ENCODE measurements at regions not wholly inside any gene's neighbourhood (a gene's known extent, or its start where the extent isn't known, plus 50 kb on each side); places are given as distances from the start of the nearest gene placed in this dataset.
"Not testable (repeated sequence)": the region's sequence is repeated elsewhere in the genome, so short reads cannot be mapped to it uniquely, and the experiment has no call there.

GRCh38 chr3:21235491-21235890 lies 515.5 kb downstream of the ZNF385D start:
- Histone ChIP-seq H3K4me3 (ENCODE audit: low read length) (no peak overlapping the region), H3K9ac (ENCODE audit: low read depth, low read length) (no peak overlapping the region), H3K27ac (ENCODE audit: low read length) (no peak overlapping the region), H3K9me3 (ENCODE audit: insufficient read depth, low read depth, low read length) (no peaks in the 10 kb centered on the region), H3K4me1 (ENCODE audit: insufficient read depth, low read length) (no peaks in the 10 kb centered on the region), H3K27me3 (ENCODE audit: insufficient read depth, low read length) (no peaks in the 10 kb centered on the region), H3K36me3 (ENCODE audit: insufficient read depth, low read depth, low read length) (no peaks in the 10 kb centered on the region)

- Histone ChIP-seq H3K27me3 (ENCODE audit: insufficient read depth, low read length) (no peaks in the 10 kb centered on the region), H3K9me3 (ENCODE audit: insufficient read depth, low read depth, low read length) (no peaks in the 10 kb centered on the region)
Observed at GRCh38 chr3:21234933-21235332, 516.1 kb downstream of the ZNF385D start.

DNA sequence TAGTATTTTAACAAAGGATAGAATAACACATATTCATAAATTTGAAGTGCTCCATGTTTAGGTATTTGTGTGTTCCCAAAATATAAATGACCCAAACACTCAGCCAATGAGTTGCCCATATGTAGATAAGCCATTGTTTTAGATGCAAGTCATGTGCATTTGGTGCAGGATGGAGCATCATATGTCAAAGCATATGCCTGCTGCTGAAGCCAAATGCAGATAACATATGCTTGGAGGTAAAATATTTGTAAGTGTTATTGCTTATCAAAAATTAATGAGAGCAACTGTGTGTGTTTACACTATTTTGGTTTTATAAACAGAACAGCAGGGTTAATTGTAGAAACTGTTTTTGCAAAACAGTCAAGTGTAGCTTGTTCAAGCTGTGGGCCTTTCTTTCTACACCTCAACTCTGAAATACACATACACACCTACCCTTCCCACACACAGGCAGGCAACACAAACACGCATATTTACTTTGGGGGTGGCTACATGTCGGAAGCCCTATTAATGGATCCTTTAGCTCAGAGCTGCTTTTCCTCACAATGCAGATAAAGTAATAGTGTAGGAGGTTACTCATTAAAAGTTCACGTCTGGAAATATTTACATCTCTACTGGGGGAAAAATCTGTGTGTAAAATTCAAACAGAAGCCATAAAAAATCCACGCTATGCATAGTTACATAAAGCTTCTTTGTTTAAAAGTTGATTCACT lies 521.4 kb downstream of the ZNF385D start:
- H3K4me3 ChIP-seq (ENCODE audit: low read length) = no peak overlapping the region
- H3K4me1 ChIP-seq (ENCODE audit: insufficient read depth, low read length) = no peaks in the 10 kb centered on the region
- no peak overlapping the region for H3K9ac ChIP-seq (ENCODE audit: low read depth, low read length)
- no peak overlapping the region for H3K27ac ChIP-seq (ENCODE audit: low read length)
- H3K36me3 ChIP-seq (ENCODE audit: insufficient read depth, low read depth, low read length) = no peaks in the 10 kb centered on the region
- H3K27me3 ChIP-seq (ENCODE audit: insufficient read depth, low read length) = peaks cover 10% of the 10 kb centered on the region; the same call in 1 of the 2 replicates
- H3K9me3 ChIP-seq (ENCODE audit: insufficient read depth, low read depth, low read length) = no peaks in the 10 kb centered on the region

More at GRCh38 chr3:21234933-21235332, 516.1 kb downstream of the ZNF385D start:
- no peaks in the 10 kb centered on the region for H3K36me3 ChIP-seq (ENCODE audit: insufficient read depth, low read depth, low read length)
- no peak overlapping the region for H3K4me3 ChIP-seq (ENCODE audit: low read length)
- H3K4me1 ChIP-seq (ENCODE audit: insufficient read depth, low read length) = no peaks in the 10 kb centered on the region
- H3K27ac ChIP-seq (ENCODE audit: low read length) = no peak overlapping the region
- no peak overlapping the region for H3K9ac ChIP-seq (ENCODE audit: low read depth, low read length)

- Histone ChIP-seq H3K9me3 (ENCODE audit: insufficient read depth, low read depth, low read length) (no peaks in the 10 kb centered on the region), H3K4me3 (ENCODE audit: low read length) (no peak overlapping the region), H3K27me3 (ENCODE audit: insufficient read depth, low read length) (peaks cover 38% of the 10 kb centered on the region), H3K27ac (ENCODE audit: low read length) (no peak overlapping the region), H3K36me3 (ENCODE audit: insufficient read depth, low read depth, low read length) (no peaks in the 10 kb centered on the region), H3K9ac (ENCODE audit: low read depth, low read length) (no peak overlapping the region), H3K4me1 (ENCODE audit: insufficient read depth, low read length) (peaks cover 9% of the 10 kb centered on the region; the same call in 1 of the 2 replicates)
Observed at GRCh38 chr3:21226086-21226485, 524.9 kb downstream of the ZNF385D start.

- H3K4me1 ChIP-seq (ENCODE audit: insufficient read depth, low read length) = peaks cover 9% of the 10 kb centered on the region; the same call in 1 of the 2 replicates
- H3K27me3 ChIP-seq (ENCODE audit: insufficient read depth, low read length) = peaks cover 38% of the 10 kb centered on the region
- H3K4me3 ChIP-seq (ENCODE audit: low read length) = no peak overlapping the region
- H3K9me3 ChIP-seq (ENCODE audit: insufficient read depth, low read depth, low read length) = no peaks in the 10 kb centered on the region
- no peak overlapping the region for H3K9ac ChIP-seq (ENCODE audit: low read depth, low read length)
- H3K36me3 ChIP-seq (ENCODE audit: insufficient read depth, low read depth, low read length) = no peaks in the 10 kb centered on the region
- H3K27ac ChIP-seq (ENCODE audit: low read length) = no peak overlapping the region
Observed at GRCh38 chr3:21220944-21221343, 530.1 kb downstream of the ZNF385D start.

GRCh38 chr3:21216598-21216997 lies 534.4 kb downstream of the ZNF385D start:
- H3K9me3 ChIP-seq (ENCODE audit: insufficient read depth, low read depth, low read length) = peaks cover 6% of the 10 kb centered on the region; the same call in 1 of the 2 replicates
- no peaks in the 10 kb centered on the region for H3K27me3 ChIP-seq (ENCODE audit: insufficient read depth, low read length)
- no peak overlapping the region for H3K4me3 ChIP-seq (ENCODE audit: low read length)
- H3K36me3 ChIP-seq (ENCODE audit: insufficient read depth, low read depth, low read length) = no peaks in the 10 kb centered on the region
- H3K4me1 ChIP-seq (ENCODE audit: insufficient read depth, low read length) = no peaks in the 10 kb centered on the region
- H3K9ac ChIP-seq (ENCODE audit: low read depth, low read length) = no peak overlapping the region
- no peak overlapping the region for H3K27ac ChIP-seq (ENCODE audit: low read length)

DNA sequence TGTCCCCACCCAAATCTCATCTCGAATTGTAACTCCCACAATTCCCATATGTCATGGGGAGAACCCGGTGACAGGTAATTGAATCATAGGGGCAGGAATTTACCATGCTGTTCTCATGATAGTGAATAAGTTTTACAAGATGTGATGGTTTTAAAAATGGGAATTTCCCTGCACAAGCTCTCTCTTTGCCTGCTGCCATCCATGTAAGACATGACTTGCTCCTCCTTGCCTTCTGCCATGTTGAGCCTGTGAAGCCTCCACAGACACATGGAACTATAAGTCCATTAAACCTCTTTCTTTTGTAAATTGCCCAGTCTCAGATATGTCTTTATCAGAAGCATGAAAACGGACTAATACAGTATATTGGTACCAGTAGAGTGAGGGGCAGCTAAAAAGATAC lies 546.9 kb downstream of the ZNF385D start:
- not testable (repeated sequence) for H3K27ac ChIP-seq (ENCODE audit: low read length); H3K9ac ChIP-seq (ENCODE audit: low read depth, low read length); H3K4me3 ChIP-seq (ENCODE audit: low read length); H3K36me3 ChIP-seq (ENCODE audit: insufficient read depth, low read depth, low read length); H3K4me1 ChIP-seq (ENCODE audit: insufficient read depth, low read length); H3K9me3 ChIP-seq (ENCODE audit: insufficient read depth, low read depth, low read length); H3K27me3 ChIP-seq (ENCODE audit: insufficient read depth, low read length)

- Histone ChIP-seq H3K4me3 (ENCODE audit: low read length) (no peak overlapping the region), H3K9ac (ENCODE audit: low read depth, low read length) (no peak overlapping the region), H3K36me3 (ENCODE audit: insufficient read depth, low read depth, low read length) (no peaks in the 10 kb centered on the region), H3K27me3 (ENCODE audit: insufficient read depth, low read length) (no peaks in the 10 kb centered on the region), H3K9me3 (ENCODE audit: insufficient read depth, low read depth, low read length) (no peaks in the 10 kb centered on the region), H3K27ac (ENCODE audit: low read length) (no peak overlapping the region), H3K4me1 (ENCODE audit: insufficient read depth, low read length) (no peaks in the 10 kb centered on the region)
Observed at GRCh38 chr3:21195203-21195602, 555.8 kb downstream of the ZNF385D start.

- H3K9me3 ChIP-seq (ENCODE audit: insufficient read depth, low read depth, low read length); H3K27ac ChIP-seq (ENCODE audit: low read length); H3K9ac ChIP-seq (ENCODE audit: low read depth, low read length); H3K4me3 ChIP-seq (ENCODE audit: low read length); H3K36me3 ChIP-seq (ENCODE audit: insufficient read depth, low read depth, low read length); H3K27me3 ChIP-seq (ENCODE audit: insufficient read depth, low read length); H3K4me1 ChIP-seq (ENCODE audit: insufficient read depth, low read length): not testable (repeated sequence)
Observed at GRCh38 chr3:21194036-21194435, 557.0 kb downstream of the ZNF385D start.

DNA sequence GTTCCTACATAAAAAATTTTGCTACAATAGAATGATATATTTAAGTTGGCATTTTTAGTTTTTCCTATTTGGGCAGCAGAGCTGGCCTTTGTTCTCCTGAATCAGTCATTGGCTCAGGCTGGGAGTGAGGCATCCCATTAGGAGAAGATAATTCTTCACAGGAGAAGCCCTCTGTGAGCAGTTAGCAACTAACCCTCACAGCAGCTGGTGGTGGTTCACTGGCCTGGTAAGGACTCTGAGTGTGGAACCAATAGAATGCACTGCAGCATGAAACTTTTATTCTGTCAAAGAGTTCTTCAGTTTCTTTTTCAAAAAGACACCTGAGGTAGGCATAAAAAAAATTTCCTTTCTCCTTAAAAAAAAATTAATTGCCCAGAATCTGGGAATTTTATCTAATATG lies 562.6 kb downstream of the ZNF385D start:
- H3K4me1 ChIP-seq (ENCODE audit: insufficient read depth, low read length) = no peaks in the 10 kb centered on the region; the same call in 1 of the 2 replicates
- H3K36me3 ChIP-seq (ENCODE audit: insufficient read depth, low read depth, low read length) = no peaks in the 10 kb centered on the region
- no peaks in the 10 kb centered on the region for H3K27me3 ChIP-seq (ENCODE audit: insufficient read depth, low read length)
- no peak overlapping the region for H3K4me3 ChIP-seq (ENCODE audit: low read length)
- no peak overlapping the region for H3K27ac ChIP-seq (ENCODE audit: low read length)
- H3K9me3 ChIP-seq (ENCODE audit: insufficient read depth, low read depth, low read length) = no peaks in the 10 kb centered on the region; the same call in 1 of the 2 replicates
- no peak overlapping the region for H3K9ac ChIP-seq (ENCODE audit: low read depth, low read length)

GRCh38 chr3:21185816-21186314 lies 565.1 kb downstream of the ZNF385D start:
- no peaks in the 10 kb centered on the region; the same call in 1 of the 2 replicates for H3K9me3 ChIP-seq (ENCODE audit: insufficient read depth, low read depth, low read length)

DNA sequence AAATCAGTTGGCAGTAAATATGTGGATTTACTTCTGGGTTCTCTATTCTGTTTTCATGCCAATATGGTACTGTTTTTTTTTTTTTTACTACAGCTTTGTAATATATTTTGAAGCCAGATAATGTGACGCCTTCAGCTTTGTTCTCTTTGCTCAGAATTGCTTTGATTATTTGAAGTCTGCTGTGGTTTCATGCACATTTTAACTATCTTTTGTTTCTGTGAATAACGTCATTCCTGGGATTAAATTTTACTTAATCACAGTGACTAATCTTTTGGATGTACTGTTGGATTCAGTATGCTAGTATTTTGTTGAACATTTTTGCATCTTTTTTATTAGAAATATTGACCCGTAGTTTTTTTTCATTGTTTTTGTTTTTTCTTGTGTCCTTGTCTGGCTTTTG lies 576.5 kb downstream of the ZNF385D start:
- no peak overlapping the region for H3K27ac ChIP-seq (ENCODE audit: low read length)
- peaks cover 6% of the 10 kb centered on the region; the same call in 1 of the 2 replicates for H3K9me3 ChIP-seq (ENCODE audit: insufficient read depth, low read depth, low read length)
- H3K4me1 ChIP-seq (ENCODE audit: insufficient read depth, low read length) = peaks cover 11% of the 10 kb centered on the region; the same call in 1 of the 2 replicates
- H3K36me3 ChIP-seq (ENCODE audit: insufficient read depth, low read depth, low read length) = no peaks in the 10 kb centered on the region
- H3K4me3 ChIP-seq (ENCODE audit: low read length) = no peak overlapping the region
- no peak overlapping the region for H3K9ac ChIP-seq (ENCODE audit: low read depth, low read length)
- no peaks in the 10 kb centered on the region for H3K27me3 ChIP-seq (ENCODE audit: insufficient read depth, low read length)

More at GRCh38 chr3:21185816-21186314, 565.1 kb downstream of the ZNF385D start:
- H3K9ac ChIP-seq (ENCODE audit: low read depth, low read length) = no peak overlapping the region
- no peak overlapping the region for H3K4me3 ChIP-seq (ENCODE audit: low read length)
- H3K4me1 ChIP-seq (ENCODE audit: insufficient read depth, low read length) = no peaks in the 10 kb centered on the region; the same call in 1 of the 2 replicates
- no peak overlapping the region for H3K27ac ChIP-seq (ENCODE audit: low read length)
- no peaks in the 10 kb centered on the region for H3K27me3 ChIP-seq (ENCODE audit: insufficient read depth, low read length)
- H3K36me3 ChIP-seq (ENCODE audit: insufficient read depth, low read depth, low read length) = no peaks in the 10 kb centered on the region

All from iPS-20b (cell line).